ENCODE measurements at regions not wholly inside any gene's neighbourhood (a gene's known extent, or its start where the extent isn't known, plus 50 kb on each side); places are given as distances from the start of the nearest gene placed in this dataset.

DNA sequence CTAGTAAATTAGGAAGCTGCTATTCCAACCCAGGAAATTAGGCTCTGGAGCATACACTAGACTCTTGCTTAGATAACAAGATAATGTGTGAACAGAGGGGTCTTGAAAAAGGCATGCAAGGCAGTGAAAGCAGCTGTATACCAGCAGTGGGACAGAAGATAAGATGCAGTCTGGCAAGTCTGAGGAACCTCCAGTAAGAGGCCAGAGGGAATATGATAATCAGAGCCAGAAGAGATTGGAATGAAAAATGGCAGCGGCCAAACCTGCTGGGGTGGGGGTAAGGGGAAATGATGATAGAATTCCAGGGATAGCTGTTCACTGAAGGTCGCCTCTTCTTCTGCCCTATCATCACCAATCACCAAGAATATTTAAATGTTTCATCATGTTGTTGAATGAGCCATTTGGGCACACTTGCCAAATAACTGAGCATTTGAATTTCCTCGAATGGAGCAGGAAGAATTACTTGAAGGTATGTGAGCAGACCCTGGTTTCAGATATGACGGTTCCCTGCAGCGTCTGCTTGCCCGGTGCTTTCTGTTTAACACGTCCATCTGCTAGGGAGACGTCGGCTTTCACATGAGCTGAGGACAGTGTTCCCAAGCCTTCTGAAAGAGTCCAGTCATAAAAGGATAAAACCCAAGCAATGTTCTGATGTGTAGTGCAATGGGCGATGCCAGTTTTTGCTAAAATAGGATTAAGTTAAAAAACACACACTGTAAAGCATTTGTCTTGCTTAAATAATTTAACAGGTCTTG lies 173.3 kb downstream of the RWDD3 start:
- intact Hi-C loops (cut with DNase I, micrococcal nuclease), result no loop called here
- Histone ChIP-seq H3K36me3 (ENCODE audit: insufficient read depth, low read length) (no peaks in the 10 kb centered on the region), H3K9me3 (ENCODE audit: control insufficient read depth in 1 of 2, insufficient read depth in 1 of 2, low read length in 2 of 2) (no peaks in the 10 kb centered on the region), H3K4me3 (ENCODE audit: low read length) (no peak overlapping the region), H3K27ac (ENCODE audit: low read depth in 1 of 2, low read length in 2 of 2) (no peak overlapping the region), H3K4me1 (ENCODE audit: insufficient read depth, low read length) (no peaks in the 10 kb centered on the region), H3K27me3 (ENCODE audit: control insufficient read depth in 1 of 2, insufficient read depth in 2 of 2, low read length in 2 of 2) (no peaks in the 10 kb centered on the region)
- Mint-ChIP-seq H3K4me1 (ENCODE audit: low read depth) (no peaks in the 10 kb centered on the region), H3K27ac (no peak overlapping the region), H3K4me3 (no peak overlapping the region), H3K9me3 (peaks cover 3% of the 10 kb centered on the region), H3K27me3 (peaks cover 17% of the 10 kb centered on the region), H3K36me3 (ENCODE audit: low read depth) (no peaks in the 10 kb centered on the region)
- no peak for DNase-seq
- ChIA-PET POLR2A (no interaction called here), CTCF (no interaction called here)
- TF ChIP-seq, protein P1, sequence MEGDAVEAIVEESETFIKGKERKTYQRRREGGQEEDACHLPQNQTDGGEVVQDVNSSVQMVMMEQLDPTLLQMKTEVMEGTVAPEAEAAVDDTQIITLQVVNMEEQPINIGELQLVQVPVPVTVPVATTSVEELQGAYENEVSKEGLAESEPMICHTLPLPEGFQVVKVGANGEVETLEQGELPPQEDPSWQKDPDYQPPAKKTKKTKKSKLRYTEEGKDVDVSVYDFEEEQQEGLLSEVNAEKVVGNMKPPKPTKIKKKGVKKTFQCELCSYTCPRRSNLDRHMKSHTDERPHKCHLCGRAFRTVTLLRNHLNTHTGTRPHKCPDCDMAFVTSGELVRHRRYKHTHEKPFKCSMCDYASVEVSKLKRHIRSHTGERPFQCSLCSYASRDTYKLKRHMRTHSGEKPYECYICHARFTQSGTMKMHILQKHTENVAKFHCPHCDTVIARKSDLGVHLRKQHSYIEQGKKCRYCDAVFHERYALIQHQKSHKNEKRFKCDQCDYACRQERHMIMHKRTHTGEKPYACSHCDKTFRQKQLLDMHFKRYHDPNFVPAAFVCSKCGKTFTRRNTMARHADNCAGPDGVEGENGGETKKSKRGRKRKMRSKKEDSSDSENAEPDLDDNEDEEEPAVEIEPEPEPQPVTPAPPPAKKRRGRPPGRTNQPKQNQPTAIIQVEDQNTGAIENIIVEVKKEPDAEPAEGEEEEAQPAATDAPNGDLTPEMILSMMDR (IDR thresholded peaks at IDR 0.05), result no peak
- no peak for ATAC-seq (ENCODE audit: poor library complexity)

DNA sequence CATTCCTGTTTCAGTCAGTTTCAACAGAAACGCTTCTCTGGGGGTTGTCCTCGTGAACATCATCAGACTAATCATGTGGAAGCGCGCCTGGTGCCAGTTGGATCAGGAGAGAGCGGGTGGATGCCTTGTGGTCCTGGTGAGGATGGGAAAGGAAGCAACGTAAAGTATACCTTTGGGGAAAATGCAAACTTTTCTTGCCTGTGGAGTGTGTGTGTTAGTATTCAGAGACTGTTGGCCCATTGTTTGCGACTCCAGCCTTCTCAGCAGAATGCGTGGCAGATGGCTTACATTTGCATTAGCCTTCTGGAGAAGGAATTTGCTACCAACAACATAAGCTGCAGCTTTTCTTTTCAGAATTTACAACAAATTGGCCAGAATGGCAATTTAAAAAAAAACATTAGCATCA lies 173.9 kb downstream of the RWDD3 start:
- ChIA-PET POLR2A (no interaction called here), CTCF (no interaction called here)
- Mint-ChIP-seq H3K36me3 (ENCODE audit: low read depth) (no peaks in the 10 kb centered on the region), H3K4me3 (no peak overlapping the region), H3K27ac (no peak overlapping the region), H3K9me3 (peaks cover 3% of the 10 kb centered on the region), H3K4me1 (ENCODE audit: low read depth) (no peaks in the 10 kb centered on the region), H3K27me3 (peaks cover 17% of the 10 kb centered on the region)
- TF ChIP-seq, protein P1 (IDR thresholded peaks at IDR 0.05), result no peak
- H3K9me3 ChIP-seq (ENCODE audit: control insufficient read depth in 1 of 2, insufficient read depth in 1 of 2, low read length in 2 of 2), result no peaks in the 10 kb centered on the region
- DNase-seq, result no peak
- no peaks in the 10 kb centered on the region for H3K4me1 ChIP-seq (ENCODE audit: insufficient read depth, low read length)
- H3K4me3 ChIP-seq (ENCODE audit: low read length), result no peak overlapping the region
- intact Hi-C loops (cut with DNase I, micrococcal nuclease), result no loop called here
- ATAC-seq (ENCODE audit: poor library complexity), result no peak
- H3K36me3 ChIP-seq (ENCODE audit: insufficient read depth, low read length), result no peaks in the 10 kb centered on the region
- H3K27me3 ChIP-seq (ENCODE audit: control insufficient read depth in 1 of 2, insufficient read depth in 2 of 2, low read length in 2 of 2), result no peaks in the 10 kb centered on the region
- no peak overlapping the region for H3K27ac ChIP-seq (ENCODE audit: low read depth in 1 of 2, low read length in 2 of 2)

DNA sequence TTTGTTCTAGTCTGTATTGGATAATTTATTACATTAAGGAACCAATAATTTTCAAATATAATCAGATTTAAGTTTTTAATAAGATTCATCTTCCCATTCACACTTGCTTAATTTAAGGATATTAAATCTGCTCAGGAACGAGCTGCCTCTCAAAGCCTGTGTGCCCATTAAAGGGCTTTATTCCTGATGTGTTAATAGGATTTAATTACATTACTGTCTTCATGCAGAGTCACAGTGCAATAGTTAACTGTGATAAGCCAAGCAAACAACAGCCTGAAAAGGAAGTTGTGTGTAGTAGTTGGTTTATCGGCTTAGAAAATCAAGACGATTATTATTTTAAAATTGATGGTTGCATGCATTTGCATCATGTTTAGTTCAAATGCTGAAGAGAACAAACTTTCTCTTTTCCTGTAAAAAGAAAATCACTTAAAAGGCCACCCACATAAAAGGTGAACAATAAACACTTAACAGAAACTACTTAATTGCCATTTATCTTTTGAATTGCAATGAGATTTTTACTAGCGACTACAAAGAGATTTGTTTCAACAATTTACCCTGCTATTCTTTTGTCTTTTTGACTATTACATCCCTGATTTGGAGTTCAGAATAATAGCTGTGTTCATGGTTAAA lies 174.6 kb downstream of the RWDD3 start:
- Histone ChIP-seq H3K4me3 (ENCODE audit: low read length) (no peak overlapping the region), H3K27me3 (ENCODE audit: control insufficient read depth in 1 of 2, insufficient read depth in 2 of 2, low read length in 2 of 2) (no peaks in the 10 kb centered on the region), H3K27ac (ENCODE audit: low read depth in 1 of 2, low read length in 2 of 2) (no peak overlapping the region), H3K4me1 (ENCODE audit: insufficient read depth, low read length) (no peaks in the 10 kb centered on the region), H3K36me3 (ENCODE audit: insufficient read depth, low read length) (no peaks in the 10 kb centered on the region), H3K9me3 (ENCODE audit: control insufficient read depth in 1 of 2, insufficient read depth in 1 of 2, low read length in 2 of 2) (no peaks in the 10 kb centered on the region)
- Mint-ChIP-seq H3K27ac (no peak overlapping the region), H3K9me3 (peaks cover under 1% of the 10 kb centered on the region), H3K36me3 (ENCODE audit: low read depth) (no peaks in the 10 kb centered on the region), H3K4me1 (ENCODE audit: low read depth) (no peaks in the 10 kb centered on the region), H3K4me3 (no peak overlapping the region), H3K27me3 (peaks cover 17% of the 10 kb centered on the region)
- TF ChIP-seq, protein P1 (IDR thresholded peaks at IDR 0.05), result no peak
- DNase-seq (no peak), ATAC-seq (ENCODE audit: poor library complexity) (no peak)
- POLR2A ChIA-PET, result no interaction called here
- CTCF ChIA-PET, result no interaction called here
- intact Hi-C loops (cut with DNase I, micrococcal nuclease), result no loop called here
